ENCODE measurements at regions not wholly inside any gene's neighbourhood (a gene's known extent, or its start where the extent isn't known, plus 50 kb on each side); places are given as distances from the start of the nearest gene placed in this dataset.

GRCh38 chr4:178665916-178666315 lies 1223.7 kb upstream of the AGA start:
- no peak overlapping the region for H3K27ac ChIP-seq (ENCODE audit: low read length)
- TF ChIP-seq CTCF (IDR thresholded peaks at IDR 0.05; ENCODE audit: borderline replicate concordance, extremely low read depth, low read length, poor library complexity, severe bottlenecking), result no peak
- TF ChIP-seq EZH2 (IDR thresholded peaks at IDR 0.05; ENCODE audit: borderline replicate concordance, low read depth, low read length, severe bottlenecking), result no peak
- no peak for ATAC-seq (ENCODE audit: insufficient read depth, low read depth)
- H3K9me3 ChIP-seq (ENCODE audit: insufficient read depth, low read length, severe bottlenecking), result no peaks in the 10 kb centered on the region
- H4K20me1 ChIP-seq (ENCODE audit: insufficient read depth, low read length), result no peaks in the 10 kb centered on the region
- H3K9ac ChIP-seq (ENCODE audit: low read depth, low read length), result no peak overlapping the region
- no peak for DNase-seq
- no peak overlapping the region for H3K4me2 ChIP-seq (ENCODE audit: insufficient read depth, low read length)
- H3K4me3 ChIP-seq (ENCODE audit: low read depth in 1 of 2, low read length in 2 of 2), result no peak overlapping the region
- H3K4me1 ChIP-seq (ENCODE audit: insufficient read depth, low read length), result no peaks in the 10 kb centered on the region
- H3K36me3 ChIP-seq (ENCODE audit: insufficient read depth, low read length), result no peaks in the 10 kb centered on the region
- H3K79me2 ChIP-seq (ENCODE audit: insufficient read depth, low read length), result no peaks in the 10 kb centered on the region
- no peak overlapping the region for H2AFZ ChIP-seq (ENCODE audit: low read depth, low read length)
- H3K27me3 ChIP-seq (ENCODE audit: insufficient read depth, low read length, poor library complexity), result no peaks in the 10 kb centered on the region

- no peak overlapping the region for H3K4me2 ChIP-seq (ENCODE audit: insufficient read depth, low read length)
- no peak overlapping the region for H3K9ac ChIP-seq (ENCODE audit: low read depth, low read length)
- no peaks in the 10 kb centered on the region for H3K36me3 ChIP-seq (ENCODE audit: insufficient read depth, low read length)
- no peaks in the 10 kb centered on the region for H3K4me1 ChIP-seq (ENCODE audit: insufficient read depth, low read length)
- DNase-seq (no peak), ATAC-seq (ENCODE audit: insufficient read depth, low read depth) (no peak)
- no peak overlapping the region for H2AFZ ChIP-seq (ENCODE audit: low read depth, low read length)
- no peaks in the 10 kb centered on the region for H3K9me3 ChIP-seq (ENCODE audit: insufficient read depth, low read length, severe bottlenecking)
- no peaks in the 10 kb centered on the region for H3K27me3 ChIP-seq (ENCODE audit: insufficient read depth, low read length, poor library complexity)
- no peaks in the 10 kb centered on the region for H4K20me1 ChIP-seq (ENCODE audit: insufficient read depth, low read length)
- no peak overlapping the region for H3K4me3 ChIP-seq (ENCODE audit: low read depth in 1 of 2, low read length in 2 of 2)
- no peak for TF ChIP-seq EZH2 (IDR thresholded peaks at IDR 0.05; ENCODE audit: borderline replicate concordance, low read depth, low read length, severe bottlenecking)
- TF ChIP-seq CTCF (IDR thresholded peaks at IDR 0.05; ENCODE audit: borderline replicate concordance, extremely low read depth, low read length, poor library complexity, severe bottlenecking), result no peak
- H3K79me2 ChIP-seq (ENCODE audit: insufficient read depth, low read length), result no peaks in the 10 kb centered on the region
- no peak overlapping the region for H3K27ac ChIP-seq (ENCODE audit: low read length)
These were observed 1229.5 kb upstream of the AGA start for GRCh38 chr4:178671766-178672165.

DNA sequence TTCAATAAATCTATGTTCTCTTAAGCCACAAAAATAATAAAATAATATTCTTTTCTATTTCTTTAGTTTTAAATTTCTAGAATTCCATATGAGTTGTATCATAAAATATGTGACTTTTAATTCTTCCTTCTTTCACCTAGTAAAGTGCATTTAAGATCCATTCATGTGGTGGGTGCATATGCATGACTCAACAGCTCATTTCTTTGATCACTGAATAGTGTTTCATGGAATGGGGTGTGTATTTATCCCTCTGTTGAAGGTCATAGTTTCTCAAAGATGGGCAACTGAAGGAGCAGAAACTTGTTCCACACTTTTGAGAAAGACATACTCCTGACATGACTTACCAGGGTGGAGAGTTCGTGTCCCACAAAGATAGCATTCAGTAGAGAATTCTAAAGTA lies 1230.3 kb upstream of the AGA start:
- Histone ChIP-seq H4K20me1 (ENCODE audit: insufficient read depth, low read length) (no peaks in the 10 kb centered on the region), H3K79me2 (ENCODE audit: insufficient read depth, low read length) (no peaks in the 10 kb centered on the region), H3K9ac (ENCODE audit: low read depth, low read length) (no peak overlapping the region), H3K4me3 (ENCODE audit: low read depth in 1 of 2, low read length in 2 of 2) (no peak overlapping the region), H3K9me3 (ENCODE audit: insufficient read depth, low read length, severe bottlenecking) (no peaks in the 10 kb centered on the region), H3K36me3 (ENCODE audit: insufficient read depth, low read length) (no peaks in the 10 kb centered on the region), H3K27ac (ENCODE audit: low read length) (no peak overlapping the region), H3K27me3 (ENCODE audit: insufficient read depth, low read length, poor library complexity) (no peaks in the 10 kb centered on the region), H2AFZ (ENCODE audit: low read depth, low read length) (no peak overlapping the region), H3K4me2 (ENCODE audit: insufficient read depth, low read length) (no peak overlapping the region), H3K4me1 (ENCODE audit: insufficient read depth, low read length) (no peaks in the 10 kb centered on the region)
- DNase-seq (no peak), ATAC-seq (ENCODE audit: insufficient read depth, low read depth) (no peak)
- TF ChIP-seq CTCF (IDR thresholded peaks at IDR 0.05; ENCODE audit: borderline replicate concordance, extremely low read depth, low read length, poor library complexity, severe bottlenecking) (no peak), EZH2 (IDR thresholded peaks at IDR 0.05; ENCODE audit: borderline replicate concordance, low read depth, low read length, severe bottlenecking) (no peak)

- no peak overlapping the region for H3K4me2 ChIP-seq (ENCODE audit: insufficient read depth, low read length)
- ATAC-seq (ENCODE audit: insufficient read depth, low read depth) (no peak), DNase-seq (no peak)
- H4K20me1 ChIP-seq (ENCODE audit: insufficient read depth, low read length), result no peaks in the 10 kb centered on the region
- H3K36me3 ChIP-seq (ENCODE audit: insufficient read depth, low read length), result no peaks in the 10 kb centered on the region
- H3K4me1 ChIP-seq (ENCODE audit: insufficient read depth, low read length), result no peaks in the 10 kb centered on the region
- no peaks in the 10 kb centered on the region for H3K9me3 ChIP-seq (ENCODE audit: insufficient read depth, low read length, severe bottlenecking)
- TF ChIP-seq CTCF (IDR thresholded peaks at IDR 0.05; ENCODE audit: borderline replicate concordance, extremely low read depth, low read length, poor library complexity, severe bottlenecking) (no peak), EZH2 (IDR thresholded peaks at IDR 0.05; ENCODE audit: borderline replicate concordance, low read depth, low read length, severe bottlenecking) (no peak)
- no peak overlapping the region for H2AFZ ChIP-seq (ENCODE audit: low read depth, low read length)
- H3K9ac ChIP-seq (ENCODE audit: low read depth, low read length), result no peak overlapping the region
- H3K27me3 ChIP-seq (ENCODE audit: insufficient read depth, low read length, poor library complexity), result no peaks in the 10 kb centered on the region
- no peaks in the 10 kb centered on the region for H3K79me2 ChIP-seq (ENCODE audit: insufficient read depth, low read length)
- H3K27ac ChIP-seq (ENCODE audit: low read length), result no peak overlapping the region
- no peak overlapping the region for H3K4me3 ChIP-seq (ENCODE audit: low read depth in 1 of 2, low read length in 2 of 2)
These were observed 1239.6 kb upstream of the AGA start for GRCh38 chr4:178681871-178682270.
